PC-9 (cell line): ENCODE measurements at regions not wholly inside any gene's neighbourhood (a gene's known extent, or its start where the extent isn't known, plus 50 kb on each side); places are given as distances from the start of the nearest gene placed in this dataset.

Experiments
- BruUV-seq: library from RNA; stranded (reverse); fragments of 400-500 nt; replicated peaks from 2 replicates; lab custom pipeline; 2021; lab: Mats Ljungman, UMichigan
- CTCF ChIA-PET: fragments of 300-600 bp; sonication (Branson Sonifier 250); formaldehyde crosslinking; loops from one replicate; lab custom pipeline; 2022; ENCODE audit warnings: antibody characterized with exemption; lab: Charles Lee
- POLR2A ChIA-PET: fragments of 300-600 bp; sonication (Branson Sonifier 250); formaldehyde crosslinking; loops from one replicate; lab custom pipeline; 2022; ENCODE audit warnings: antibody characterized with exemption; ENCODE audit not compliant: unreplicated experiment; lab: Charles Lee
- DNase-seq, 2 experiments: peaks; one replicate each; pipeline versions ENCODE4 v3.0.0 to v3.0.0-alpha.2; 2015 to 2022; ENCODE audit warnings: mixed read lengths in 1 of 2
- H2AFZ ChIP-seq: fragments of 200-600 bp; sonication (generic); 2 replicates; pipeline ENCODE4 v1.8.1; 2017; ENCODE audit warnings: antibody characterized with exemption
- H3F3A ChIP-seq: fragments of 200-600 bp; sonication (generic); 2 replicates; pipeline ENCODE4 v1.8.1; 2017; ENCODE audit warnings: antibody characterized with exemption, mild to moderate bottlenecking, low read depth; ENCODE audit not compliant: insufficient read depth
- H3K27ac ChIP-seq: fragments of 200-600 bp; sonication (generic); 2 replicates; pipeline ENCODE4 v1.6.1; 2016; ENCODE audit warnings: mixed run types
- H3K27me3 ChIP-seq: fragments of 200-600 bp; sonication (generic); 2 replicates; pipeline ENCODE4 v1.6.1; 2016; ENCODE audit warnings: low read depth, mixed run types; ENCODE audit not compliant: insufficient read depth
- H3K36me3 ChIP-seq: fragments of 200-600 bp; sonication (generic); 2 replicates; pipeline ENCODE4 v1.6.1; 2016; ENCODE audit warnings: low read depth, mixed run types
- H3K4me1 ChIP-seq: fragments of 200-600 bp; sonication (generic); replicated peaks from 2 replicates; pipeline ENCODE4 v1.6.1; 2016; ENCODE audit warnings: mixed run types; ENCODE audit not compliant: insufficient read depth
- H3K4me2 ChIP-seq: fragments of 200-600 bp; sonication (generic); 2 replicates; pipeline ENCODE4 v1.6.1; 2017; ENCODE audit warnings: mixed run types
- H3K4me3 ChIP-seq: fragments of 200-600 bp; sonication (generic); 2 replicates; pipeline ENCODE4 v1.6.1; 2016; ENCODE audit warnings: mixed run types
- H3K79me2 ChIP-seq: fragments of 200-600 bp; sonication (generic); 2 replicates; pipeline ENCODE4 v1.6.1; 2017; ENCODE audit warnings: low read depth, mixed run types
- H3K9me2 ChIP-seq: fragments of 200-600 bp; sonication (generic); 2 replicates; pipeline ENCODE4 v1.8.1; 2017; ENCODE audit warnings: mild to moderate bottlenecking; ENCODE audit not compliant: insufficient read depth
- H3K9me3 ChIP-seq: fragments of 200-600 bp; sonication (generic); 2 replicates; pipeline ENCODE4 v1.8.1; 2016; ENCODE audit warnings: low read depth; ENCODE audit not compliant: insufficient read depth
- H4K20me1 ChIP-seq: fragments of 200-600 bp; sonication (generic); 2 replicates; pipeline ENCODE4 v1.8.1; 2017; ENCODE audit not compliant: insufficient read depth
- CTCF ChIP-seq: fragments of 200-600 bp; sonication (generic); conservative IDR thresholded peaks from 2 replicates; pipeline ENCODE4 v1.6.1; 2017; ENCODE audit warnings: mixed run types, antibody characterized with exemption, mild to moderate bottlenecking, moderate library complexity
- EZH2 ChIP-seq: fragments of 200-600 bp; sonication (generic); IDR thresholded peaks from 2 replicates; pipeline ENCODE4 v1.8.0; 2017; ENCODE audit warnings: antibody characterized with exemption, low read depth
- intact Hi-C: fragments of 100-400 bp; cut with micrococcal nuclease; formaldehyde crosslinking; loops from one replicate; pipeline ENCODE4 v1.10.0; 2022; ENCODE audit not compliant: unreplicated experiment

- Histone ChIP-seq H3K4me3 (no peak overlapping the region), H3K9me2 (no peaks in the 10 kb centered on the region), H3K4me1 (no peaks in the 10 kb centered on the region), H3K36me3 (no peaks in the 10 kb centered on the region), H3K4me2 (no peak overlapping the region), H2AFZ (no peak overlapping the region), H4K20me1 (no peaks in the 10 kb centered on the region), H3K27ac (no peak overlapping the region), H3K79me2 (no peaks in the 10 kb centered on the region), H3F3A (no peaks in the 10 kb centered on the region), H3K9me3 (no peaks in the 10 kb centered on the region), H3K27me3 (no peaks in the 10 kb centered on the region)
- CTCF ChIA-PET: no interaction called here
- DNase-seq: no peak
- TF ChIP-seq CTCF: no peak
- TF ChIP-seq EZH2: no peak
- POLR2A ChIA-PET: no interaction called here
- intact Hi-C loops: no loop called here
- no TSS peak for BruUV-seq
Observed at GRCh38 chr2:49582946-49583345, 428.6 kb upstream of the FSHR start.

GRCh38 chr2:49577041-49577440, 422.7 kb upstream of the FSHR start:
- H3K79me2 ChIP-seq: no peaks in the 10 kb centered on the region
- no peak overlapping the region for H2AFZ ChIP-seq
- no peaks in the 10 kb centered on the region for H4K20me1 ChIP-seq
- H3K4me2 ChIP-seq: no peak overlapping the region
- no peaks in the 10 kb centered on the region for H3F3A ChIP-seq
- ChIA-PET POLR2A (no interaction called here), CTCF (no interaction called here)
- H3K36me3 ChIP-seq: no peaks in the 10 kb centered on the region
- H3K4me1 ChIP-seq: no peaks in the 10 kb centered on the region
- intact Hi-C loops: no loop called here
- TF ChIP-seq EZH2: no peak
- TF ChIP-seq CTCF: no peak
- no peaks in the 10 kb centered on the region for H3K27me3 ChIP-seq
- no TSS peak for BruUV-seq
- H3K9me2 ChIP-seq: no peaks in the 10 kb centered on the region
- DNase-seq: no peak
- no peak overlapping the region for H3K27ac ChIP-seq
- H3K4me3 ChIP-seq: no peak overlapping the region
- no peaks in the 10 kb centered on the region for H3K9me3 ChIP-seq

GRCh38 chr2:49569176-49569575, 414.9 kb upstream of the FSHR start:
- CTCF ChIA-PET: no interaction called here

More at GRCh38 chr2:49569176-49569575, 414.9 kb upstream of the FSHR start:
- H3K27ac ChIP-seq: no peak overlapping the region
- TF ChIP-seq CTCF: no peak
- no peak for TF ChIP-seq EZH2
- H3K27me3 ChIP-seq: no peaks in the 10 kb centered on the region
- H3K4me3 ChIP-seq: no peak overlapping the region
- no TSS peak for BruUV-seq
- no peak overlapping the region for H3K4me2 ChIP-seq
- H3K79me2 ChIP-seq: no peaks in the 10 kb centered on the region
- H3K9me2 ChIP-seq: no peaks in the 10 kb centered on the region
- intact Hi-C loops: no loop called here
- no peak for DNase-seq
- H3K4me1 ChIP-seq: no peaks in the 10 kb centered on the region
- no peaks in the 10 kb centered on the region for H3K36me3 ChIP-seq
- POLR2A ChIA-PET: no interaction called here
- H3K9me3 ChIP-seq: no peaks in the 10 kb centered on the region
- no peak overlapping the region for H2AFZ ChIP-seq
- H4K20me1 ChIP-seq: no peaks in the 10 kb centered on the region; the same call in 1 of the 2 replicates
- no peaks in the 10 kb centered on the region for H3F3A ChIP-seq
